Fibroblast of mammary gland (primary cell): ENCODE measurements at regions not wholly inside any gene's neighbourhood (a gene's known extent, or its start where the extent isn't known, plus 50 kb on each side); places are given as distances from the start of the nearest gene placed in this dataset.

Source experiments
- DNase-seq: peaks from one replicate; pipeline ENCODE4 v3.0.0-alpha.2; 2010; ENCODE audit warnings: low read depth
- H3K4me3 ChIP-seq: 2 replicates; pipeline ENCODE4 v1.5.1; 2011; ENCODE audit warnings: low read depth, mild to moderate bottlenecking, low read length, moderate library complexity; ENCODE audit not compliant: control insufficient read depth
- TF ChIP-seq, protein P1 (sequence below): conservative IDR thresholded peaks from 2 replicates; pipeline ENCODE4 v1.5.1; 2011; ENCODE audit warnings: low read depth, low read length, inconsistent platforms; ENCODE audit not compliant: control insufficient read depth, insufficient read depth

DNA sequence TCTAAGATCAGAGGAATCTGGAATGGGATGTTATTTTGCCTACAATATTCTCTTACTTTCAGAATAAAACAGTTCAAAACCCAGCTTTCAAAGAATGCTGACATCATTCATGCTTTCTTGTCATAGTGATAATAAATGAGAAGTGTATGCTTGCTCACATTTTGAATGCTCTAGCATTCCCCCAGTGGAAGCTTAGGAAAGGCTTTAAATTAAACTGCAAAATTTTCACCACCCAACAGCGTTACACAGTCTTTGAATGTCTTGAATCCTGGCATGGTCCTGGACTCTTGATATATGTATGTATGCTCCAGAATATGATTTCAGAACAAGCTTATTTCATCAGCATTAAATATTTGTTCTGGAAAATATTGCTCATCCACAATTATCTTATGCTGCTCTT, 964.3 kb upstream of the NUDT12 start:
- TF ChIP-seq, protein P1, sequence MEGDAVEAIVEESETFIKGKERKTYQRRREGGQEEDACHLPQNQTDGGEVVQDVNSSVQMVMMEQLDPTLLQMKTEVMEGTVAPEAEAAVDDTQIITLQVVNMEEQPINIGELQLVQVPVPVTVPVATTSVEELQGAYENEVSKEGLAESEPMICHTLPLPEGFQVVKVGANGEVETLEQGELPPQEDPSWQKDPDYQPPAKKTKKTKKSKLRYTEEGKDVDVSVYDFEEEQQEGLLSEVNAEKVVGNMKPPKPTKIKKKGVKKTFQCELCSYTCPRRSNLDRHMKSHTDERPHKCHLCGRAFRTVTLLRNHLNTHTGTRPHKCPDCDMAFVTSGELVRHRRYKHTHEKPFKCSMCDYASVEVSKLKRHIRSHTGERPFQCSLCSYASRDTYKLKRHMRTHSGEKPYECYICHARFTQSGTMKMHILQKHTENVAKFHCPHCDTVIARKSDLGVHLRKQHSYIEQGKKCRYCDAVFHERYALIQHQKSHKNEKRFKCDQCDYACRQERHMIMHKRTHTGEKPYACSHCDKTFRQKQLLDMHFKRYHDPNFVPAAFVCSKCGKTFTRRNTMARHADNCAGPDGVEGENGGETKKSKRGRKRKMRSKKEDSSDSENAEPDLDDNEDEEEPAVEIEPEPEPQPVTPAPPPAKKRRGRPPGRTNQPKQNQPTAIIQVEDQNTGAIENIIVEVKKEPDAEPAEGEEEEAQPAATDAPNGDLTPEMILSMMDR: no peak
- H3K4me3 ChIP-seq: no peak overlapping the region
- no peak for DNase-seq

DNA sequence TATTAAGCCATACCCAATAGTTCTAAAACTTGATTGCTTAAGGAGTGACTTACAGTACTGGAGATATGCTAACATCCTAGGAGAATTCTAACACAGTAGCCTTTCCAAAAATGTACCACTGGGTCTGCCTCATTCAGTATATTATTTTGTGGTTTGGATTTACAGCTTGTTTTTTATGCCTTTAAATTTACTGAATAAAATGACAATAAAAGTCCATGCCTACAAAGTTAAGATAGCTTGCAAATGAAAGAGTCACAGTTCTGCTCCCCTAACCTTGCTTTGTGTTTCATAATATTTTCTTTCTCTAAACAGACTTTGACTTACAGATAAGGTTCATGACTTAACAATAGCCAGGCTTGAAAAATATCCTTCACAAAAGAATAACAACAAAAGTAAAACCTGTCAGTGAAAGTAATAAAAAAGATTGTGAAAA, 951.1 kb upstream of the NUDT12 start:
- no peak overlapping the region for H3K4me3 ChIP-seq
- TF ChIP-seq, protein P1: no peak
- DNase-seq: no peak

DNA sequence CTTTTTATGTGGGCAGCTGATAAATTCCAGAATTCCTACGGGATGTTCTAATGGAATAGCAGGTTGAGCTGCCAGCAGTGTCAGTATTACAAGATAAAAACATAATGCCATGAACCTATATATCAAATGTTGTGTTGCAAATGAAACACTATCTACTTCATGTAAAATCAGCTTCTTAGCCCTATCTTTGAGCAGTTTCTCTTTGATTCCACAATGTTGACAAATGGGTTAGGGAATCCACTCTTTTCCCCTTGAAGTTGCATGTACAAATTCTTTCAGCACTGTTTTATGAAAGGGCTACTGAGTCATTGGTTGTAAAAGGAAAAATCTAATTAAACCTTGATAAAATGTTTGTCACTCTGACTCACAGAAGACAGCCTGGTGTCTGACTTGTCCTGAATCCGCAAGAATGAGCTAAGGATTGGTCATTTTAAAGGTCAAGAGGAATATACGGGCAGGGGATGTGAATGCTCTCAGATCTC, 950.6 kb upstream of the NUDT12 start:
- H3K4me3 ChIP-seq: no peak overlapping the region
- TF ChIP-seq, protein P1: no peak
- peak; percentile 45 for DNase-seq

GRCh38 chr5:104512063-104512825, 949.7 kb upstream of the NUDT12 start:
- DNase-seq: no peak
- TF ChIP-seq, protein P1: no peak
- H3K4me3 ChIP-seq: no peak overlapping the region

- no peak for DNase-seq
- H3K4me3 ChIP-seq: no peak overlapping the region
Observed at GRCh38 chr5:104498281-104498680, 935.7 kb upstream of the NUDT12 start.

DNA sequence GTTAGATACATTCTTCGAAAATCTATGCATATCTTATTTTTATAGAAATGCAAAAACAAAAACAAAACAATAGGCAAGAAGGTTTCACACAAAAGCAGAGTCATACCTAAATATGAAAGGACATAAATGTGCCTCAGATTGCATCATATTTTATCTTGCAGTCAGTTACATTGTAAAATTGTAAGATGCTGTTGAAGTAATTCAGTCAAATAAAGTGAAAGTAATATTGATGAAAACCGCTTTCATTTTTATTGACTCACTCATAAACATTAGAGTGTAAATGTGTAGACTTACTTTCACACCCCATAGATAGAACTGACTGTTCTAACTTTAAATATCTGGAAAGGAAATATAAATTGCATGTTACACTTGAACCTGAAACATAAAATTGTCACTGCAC, 931.5 kb upstream of the NUDT12 start:
- no peak for DNase-seq
- TF ChIP-seq, protein P1: no peak
- no peak overlapping the region for H3K4me3 ChIP-seq

More at GRCh38 chr5:104498281-104498680, 935.7 kb upstream of the NUDT12 start:
- TF ChIP-seq, protein P1: no peak
